SU-DHL-6 (cell line): ENCODE measurements at regions not wholly inside any gene's neighbourhood (a gene's known extent, or its start where the extent isn't known, plus 50 kb on each side); places are given as distances from the start of the nearest gene placed in this dataset.

Source experiments
- EZH2phosphoT487 ChIP-seq: fragments of 200-600 bp; sonication (generic), shearing (Covaris generic); conservative IDR thresholded peaks from 2 replicates; pipeline ENCODE4 v1.6.1; 2018; ENCODE audit warnings: mild to moderate bottlenecking, antibody characterized with exemption, low read length, moderate library complexity, mixed read lengths
- TF ChIP-seq, protein P1 (sequence below): fragments of 200-600 bp; sonication (generic); IDR thresholded peaks from one replicate; pipeline ENCODE4 v1.5.1; 2017; ENCODE audit warnings: antibody characterized with exemption, mild to moderate bottlenecking, low read length, moderate library complexity; ENCODE audit not compliant: insufficient read depth, poor library complexity, severe bottlenecking

GRCh38 chr3:194056731-194057415 is 79.1 kb upstream of the HES1 start:
- TF ChIP-seq, protein P1, sequence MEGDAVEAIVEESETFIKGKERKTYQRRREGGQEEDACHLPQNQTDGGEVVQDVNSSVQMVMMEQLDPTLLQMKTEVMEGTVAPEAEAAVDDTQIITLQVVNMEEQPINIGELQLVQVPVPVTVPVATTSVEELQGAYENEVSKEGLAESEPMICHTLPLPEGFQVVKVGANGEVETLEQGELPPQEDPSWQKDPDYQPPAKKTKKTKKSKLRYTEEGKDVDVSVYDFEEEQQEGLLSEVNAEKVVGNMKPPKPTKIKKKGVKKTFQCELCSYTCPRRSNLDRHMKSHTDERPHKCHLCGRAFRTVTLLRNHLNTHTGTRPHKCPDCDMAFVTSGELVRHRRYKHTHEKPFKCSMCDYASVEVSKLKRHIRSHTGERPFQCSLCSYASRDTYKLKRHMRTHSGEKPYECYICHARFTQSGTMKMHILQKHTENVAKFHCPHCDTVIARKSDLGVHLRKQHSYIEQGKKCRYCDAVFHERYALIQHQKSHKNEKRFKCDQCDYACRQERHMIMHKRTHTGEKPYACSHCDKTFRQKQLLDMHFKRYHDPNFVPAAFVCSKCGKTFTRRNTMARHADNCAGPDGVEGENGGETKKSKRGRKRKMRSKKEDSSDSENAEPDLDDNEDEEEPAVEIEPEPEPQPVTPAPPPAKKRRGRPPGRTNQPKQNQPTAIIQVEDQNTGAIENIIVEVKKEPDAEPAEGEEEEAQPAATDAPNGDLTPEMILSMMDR, result no peak
- no peak for TF ChIP-seq EZH2phosphoT487
